ENCODE measurements at regions not wholly inside any gene's neighbourhood (a gene's known extent, or its start where the extent isn't known, plus 50 kb on each side); places are given as distances from the start of the nearest gene placed in this dataset.

- TF ChIP-seq MAZ (IDR thresholded peaks at IDR 0.05; ENCODE audit: borderline replicate concordance, low read depth, low read length) (no peak), POLR2A (IDR thresholded peaks at IDR 0.05; ENCODE audit: low read length) (no peak)
Measured at GRCh38 chr9:115922444-115922843, 231.1 kb upstream of the PAPPA start.
